ENCODE measurements at regions not wholly inside any gene's neighbourhood (a gene's known extent, or its start where the extent isn't known, plus 50 kb on each side); places are given as distances from the start of the nearest gene placed in this dataset.

GRCh38 chr21:28727809-28728208, 264.9 kb downstream of the LTN1 start:
- no peaks in the 10 kb centered on the region for H3K9me2 ChIP-seq (ENCODE audit: insufficient read depth)
- H3K9me3 Mint-ChIP-seq: no peaks in the 10 kb centered on the region
- H3K36me3 Mint-ChIP-seq (ENCODE audit: low read depth): no peaks in the 10 kb centered on the region
- peaks cover 4% of the 10 kb centered on the region for H3K27me3 Mint-ChIP-seq (ENCODE audit: insufficient read depth, low read depth, poor library complexity)
- no peak for ATAC-seq
- no peaks in the 10 kb centered on the region for H3K36me3 ChIP-seq (ENCODE audit: insufficient read depth)
- H3K4me3 ChIP-seq: no peak overlapping the region
- no peak overlapping the region for H3K27ac Mint-ChIP-seq
- no peak overlapping the region for H3K4me2 ChIP-seq
- H3K79me2 ChIP-seq (replicated peaks; ENCODE audit: insufficient read depth): no peaks in the 10 kb centered on the region
- H3F3A ChIP-seq (replicated peaks; ENCODE audit: low read depth): no peaks in the 10 kb centered on the region
- no peaks in the 10 kb centered on the region for H4K20me1 ChIP-seq (replicated peaks; ENCODE audit: insufficient read depth)
- peaks cover 3% of the 10 kb centered on the region; the same call in 1 of the 3 replicates for H3K4me1 Mint-ChIP-seq
- TF ChIP-seq STAT1 (IDR thresholded peaks at IDR 0.05; ENCODE audit: unreplicated experiment) (no peak), ZNF331 (CRISPR knock-in tag; IDR thresholded peaks at IDR 0.05; ENCODE audit: low read depth) (no peak), REST (IDR thresholded peaks at IDR 0.05; ENCODE audit: unreplicated experiment) (no peak), EZH2 (IDR thresholded peaks at IDR 0.05; ENCODE audit: low read depth, unreplicated experiment) (no peak), EZH2phosphoT487 (IDR thresholded peaks at IDR 0.05; ENCODE audit: unreplicated experiment) (no peak), ETS1 (IDR thresholded peaks at IDR 0.05) (no peak), NANOG (IDR thresholded peaks at IDR 0.05; ENCODE audit: borderline replicate concordance) (no peak), CTCF (conservative IDR thresholded peaks at IDR 0.05; ENCODE audit: low read depth in 2 of 2) (no peak), POLR2AphosphoS5 (IDR thresholded peaks at IDR 0.05; ENCODE audit: low read depth) (no peak), CREB1 (CRISPR knock-in tag; IDR thresholded peaks at IDR 0.05; ENCODE audit: low read depth) (no peak), JUNB (IDR thresholded peaks at IDR 0.05; ENCODE audit: unreplicated experiment) (no peak), ZNF462 (CRISPR knock-in tag; IDR thresholded peaks at IDR 0.05) (no peak), ZNF114 (CRISPR knock-in tag; IDR thresholded peaks at IDR 0.05) (no peak)
- no peaks in the 10 kb centered on the region for H3K27me3 ChIP-seq (ENCODE audit: insufficient read depth)
- H2AFZ ChIP-seq: no peak overlapping the region
- no peak for DNase-seq (ENCODE audit: low spot score)
- H3K4me3 Mint-ChIP-seq: no peak overlapping the region
- H3K27ac ChIP-seq (ENCODE audit: low read depth): no peak overlapping the region
- no peaks in the 10 kb centered on the region for H3K4me1 ChIP-seq (ENCODE audit: insufficient read depth)

Data from GM23338 (cell line).